ENCODE measurements at regions not wholly inside any gene's neighbourhood (a gene's known extent, or its start where the extent isn't known, plus 50 kb on each side); places are given as distances from the start of the nearest gene placed in this dataset.

GRCh38 chr1:177783051-177783450 is 186.8 kb downstream of the SEC16B start:
- H3K4me3 ChIP-seq (ENCODE audit: low read depth, low read length): no peak overlapping the region
- no peak for DNase-seq (ENCODE audit: low read depth)
- TF ChIP-seq CTCF (IDR thresholded peaks at IDR 0.05; ENCODE audit: insufficient read depth, low read length): no peak

- peak; percentile 75 for DNase-seq (ENCODE audit: low read depth)
- peak; percentile 63 for TF ChIP-seq CTCF (IDR thresholded peaks at IDR 0.05; ENCODE audit: insufficient read depth, low read length)
- H3K4me3 ChIP-seq (ENCODE audit: low read depth, low read length): no peak overlapping the region
These were observed 189.7 kb downstream of the SEC16B start for GRCh38 chr1:177780096-177780700.

DNA sequence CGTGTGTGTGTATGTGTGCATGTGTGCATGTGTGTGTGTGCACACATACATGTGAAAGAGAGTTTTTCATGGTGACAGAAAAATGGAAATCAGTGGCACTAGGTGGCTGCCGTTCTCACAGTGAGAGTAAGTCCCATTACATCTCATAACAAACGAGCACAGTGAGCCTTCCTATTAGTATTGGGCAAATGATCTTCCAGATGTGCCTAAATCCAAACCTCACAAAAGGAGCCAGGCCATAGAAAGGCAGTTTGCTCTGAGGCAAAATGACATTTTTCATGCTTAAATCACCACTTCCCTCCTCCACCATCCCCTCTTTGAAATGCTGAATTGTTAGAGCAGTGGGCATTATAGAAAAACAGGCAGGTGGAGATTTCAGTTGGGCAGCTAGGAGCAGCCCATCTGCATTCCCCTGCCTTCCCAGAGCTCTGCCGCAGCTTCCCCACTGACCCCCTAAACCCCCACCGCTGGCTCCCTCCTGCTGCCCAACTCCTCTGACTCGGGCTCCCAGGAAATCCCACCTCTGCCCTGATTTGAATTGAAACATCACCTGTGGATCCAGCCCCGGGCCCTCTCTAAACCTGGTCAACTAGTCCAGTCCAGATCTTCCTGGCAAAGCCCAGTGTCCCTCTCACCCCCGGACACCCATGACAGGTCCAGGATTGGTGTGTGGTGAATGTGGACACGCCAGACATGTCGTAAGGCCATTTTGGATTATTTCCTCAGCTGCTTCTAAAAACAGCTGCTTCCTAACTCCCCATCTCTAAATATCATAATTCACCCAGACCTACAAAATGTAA is 190.5 kb downstream of the SEC16B start:
- H3K4me3 ChIP-seq (ENCODE audit: low read depth, low read length): no peak overlapping the region
- no peak for TF ChIP-seq CTCF (IDR thresholded peaks at IDR 0.05; ENCODE audit: insufficient read depth, low read length)
- DNase-seq (ENCODE audit: low read depth): no peak

DNA sequence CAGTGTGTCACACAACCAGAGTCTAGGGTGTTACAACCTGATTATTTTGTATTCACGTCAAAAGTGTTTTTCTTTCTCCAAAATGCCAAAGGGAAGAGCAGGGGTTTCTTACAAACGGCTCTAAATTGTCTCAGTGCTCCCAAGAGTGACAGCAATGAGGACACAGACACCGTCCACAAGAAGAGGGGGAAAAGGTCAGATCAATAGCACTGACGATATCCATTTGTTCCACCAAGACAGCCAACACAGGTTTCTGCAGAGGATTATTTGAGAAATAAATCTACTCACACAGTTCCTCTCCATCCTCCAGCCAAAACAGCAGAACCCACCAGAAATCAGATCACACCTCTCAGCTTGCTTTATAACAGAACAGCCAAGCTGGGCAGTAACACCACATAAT is 193.9 kb downstream of the SEC16B start:
- no peak for TF ChIP-seq CTCF (IDR thresholded peaks at IDR 0.05; ENCODE audit: insufficient read depth, low read length)
- no peak for DNase-seq (ENCODE audit: low read depth)

DNA sequence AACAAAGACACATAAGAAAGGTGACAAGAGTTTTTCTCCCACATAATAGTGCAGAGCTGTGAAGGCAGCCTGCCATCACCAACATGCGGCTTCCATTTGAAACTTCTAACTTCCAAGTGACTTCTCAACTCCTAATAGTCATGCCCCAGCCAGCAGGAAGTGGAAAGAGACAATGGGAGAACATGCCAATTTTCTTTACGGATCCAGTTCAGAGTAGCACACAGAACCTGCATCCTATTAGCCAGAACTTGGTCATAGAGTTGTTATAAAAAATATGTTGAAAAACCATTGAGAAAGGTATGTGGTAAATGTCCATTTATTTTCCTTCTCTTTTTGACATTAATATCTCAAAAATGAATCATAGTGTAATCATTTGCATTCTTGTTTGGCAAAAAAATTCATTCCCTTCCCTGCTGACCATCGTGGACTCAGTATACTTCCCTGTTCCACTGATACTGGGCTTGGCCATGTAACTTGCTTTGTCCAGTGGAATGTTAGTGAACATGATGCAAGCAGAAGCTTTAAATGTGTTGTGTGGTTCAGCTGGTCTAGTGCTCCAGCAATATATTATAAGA is 197.4 kb downstream of the SEC16B start:
- DNase-seq (ENCODE audit: low read depth): peak; percentile 44
- no peak overlapping the region for H3K4me3 ChIP-seq (ENCODE audit: low read depth, low read length)
- TF ChIP-seq CTCF (IDR thresholded peaks at IDR 0.05; ENCODE audit: insufficient read depth, low read length): no peak

More for the DNA sequence above, 193.9 kb downstream of the SEC16B start:
- H3K4me3 ChIP-seq (ENCODE audit: low read depth, low read length): no peak overlapping the region

DNA sequence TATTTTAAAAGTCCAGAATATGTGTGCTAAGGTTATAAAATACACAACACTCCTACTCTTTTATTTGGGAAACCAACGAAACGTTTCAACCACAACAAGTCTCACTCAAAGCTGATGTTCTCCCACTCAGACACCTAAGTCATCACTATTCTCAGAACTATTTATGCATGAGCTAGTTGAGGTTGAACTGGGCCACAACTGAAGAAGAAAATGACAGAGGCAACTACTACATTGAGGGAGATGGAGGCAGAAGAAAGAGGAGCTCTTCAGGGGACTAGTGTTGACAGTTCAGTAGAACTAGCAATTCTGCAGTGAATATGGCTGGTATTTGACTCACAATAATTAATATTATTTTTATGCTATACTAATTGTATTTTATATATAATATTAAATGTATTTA is 198.2 kb downstream of the SEC16B start:
- H3K4me3 ChIP-seq (ENCODE audit: low read depth, low read length): no peak overlapping the region
- no peak for DNase-seq (ENCODE audit: low read depth)
- no peak for TF ChIP-seq CTCF (IDR thresholded peaks at IDR 0.05; ENCODE audit: insufficient read depth, low read length)

Measured in fibroblast of the aortic adventitia (primary cell).